Uterus (tissue), 3 donors: ENCODE measurements at regions not wholly inside any gene's neighbourhood (a gene's known extent, or its start where the extent isn't known, plus 50 kb on each side); places are given as distances from the start of the nearest gene placed in this dataset.

ENCODE experiments used
- DNase-seq, 2 donors: peaks; one replicate each; pipeline ENCODE4 v3.0.0-alpha.2; 2019 to 2020
- H3K27ac ChIP-seq, 2 donors: fragments of 200-600 bp; sonication (generic); 1 replicate in 1 of 2; 2 replicates in 1 of 2; pipeline ENCODE4 v1.5.1; 2016 to 2018
- H3K27me3 ChIP-seq, 2 donors: fragments of 200-600 bp; sonication (generic); one replicate each; pipeline ENCODE4 v1.5.1; 2018 to 2019; ENCODE audit warnings: control low read depth in 1 of 2
- H3K36me3 ChIP-seq, 2 donors: fragments of 200-600 bp; sonication (generic); one replicate each; pipeline ENCODE4 v1.5.1; 2019; ENCODE audit warnings: control low read depth in 1 of 2
- H3K4me1 ChIP-seq, 2 donors: fragments of 200-600 bp; sonication (generic); one replicate each; pipeline ENCODE4 v1.5.1; 2018 to 2019; ENCODE audit warnings: control low read depth in 1 of 2
- H3K4me3 ChIP-seq, 2 donors: fragments of 200-600 bp; sonication (generic); 1 replicate in 1 of 2; 2 replicates in 1 of 2; pipeline ENCODE4 v1.5.1; 2018 to 2019; ENCODE audit warnings: mild to moderate bottlenecking in 1 of 2
- H3K9me3 ChIP-seq, 2 donors: fragments of 200-600 bp; sonication (generic); one replicate each; pipeline ENCODE4 v1.5.1; 2019; ENCODE audit warnings: control low read depth in 1 of 2
- CTCF ChIP-seq, 4 experiments: fragments of 200-600 bp in 2 of 4; fragments of 450-650 bp in 2 of 4; sonication (generic) in 2 of 4; IDR thresholded peaks; one replicate each; pipeline ENCODE4 v1.5.1; 2016 to 2019; ENCODE audit warnings: antibody characterized with exemption in 4 of 4, mild to moderate bottlenecking in 2 of 4, moderate library complexity in 1 of 4
- POLR2A ChIP-seq, 2 donors: fragments of 450-650 bp; IDR thresholded peaks; one replicate each; pipeline ENCODE4 v1.6.1; 2016; ENCODE audit warnings: antibody characterized with exemption in 2 of 2, mild to moderate bottlenecking in 1 of 2, moderate library complexity in 1 of 2
- intact Hi-C: fragments of 100-400 bp; cut with DNase I; formaldehyde crosslinking; loops from one replicate; pipeline ENCODE4 v1.15.1; 2023; ENCODE audit warnings: low total_unique reads
- donor health status: DM: yes; HTN: yes; CAD: no.

- TF ChIP-seq POLR2A (IDR thresholded peaks at IDR 0.05) (no peak), CTCF (IDR thresholded peaks at IDR 0.05) (no peak)
- no peaks in the 10 kb centered on the region for H3K36me3 ChIP-seq
- H3K4me3 ChIP-seq: no peak overlapping the region
- H3K4me1 ChIP-seq: no peaks in the 10 kb centered on the region
- no peak overlapping the region for H3K27ac ChIP-seq
- no peaks in the 10 kb centered on the region for H3K9me3 ChIP-seq
- no peak for DNase-seq
- intact Hi-C loops: no loop called here
- no peaks in the 10 kb centered on the region for H3K27me3 ChIP-seq
Observed at GRCh38 chr1:191240925-191241324, 763.3 kb upstream of the BRINP3 start.

GRCh38 chr1:191255354-191256054 lies 777.8 kb upstream of the BRINP3 start:
- H3K4me1 ChIP-seq: no peaks in the 10 kb centered on the region
- no peaks in the 10 kb centered on the region for H3K36me3 ChIP-seq
- intact Hi-C loops: no loop called here
- TF ChIP-seq POLR2A (IDR thresholded peaks at IDR 0.05) (no peak), CTCF (IDR thresholded peaks at IDR 0.05) (no peak)
- no peak overlapping the region for H3K4me3 ChIP-seq
- no peaks in the 10 kb centered on the region for H3K27me3 ChIP-seq
- H3K27ac ChIP-seq: no peak overlapping the region
- no peaks in the 10 kb centered on the region for H3K9me3 ChIP-seq
- DNase-seq: no peak

- no peaks in the 10 kb centered on the region for H3K27me3 ChIP-seq
- H3K27ac ChIP-seq: no peak overlapping the region
- no peaks in the 10 kb centered on the region for H3K36me3 ChIP-seq
- intact Hi-C loops: no loop called here
- H3K9me3 ChIP-seq: no peaks in the 10 kb centered on the region
- TF ChIP-seq POLR2A (IDR thresholded peaks at IDR 0.05) (no peak), CTCF (IDR thresholded peaks at IDR 0.05) (no peak)
- no peak overlapping the region for H3K4me3 ChIP-seq
- DNase-seq: no peak
- H3K4me1 ChIP-seq: no peaks in the 10 kb centered on the region
Observed at GRCh38 chr1:191256917-191257316, 779.3 kb upstream of the BRINP3 start.

- intact Hi-C loops: no loop called here
- no peak for DNase-seq
- Histone ChIP-seq H3K27ac (no peak overlapping the region), H3K4me3 (no peak overlapping the region), H3K36me3 (no peaks in the 10 kb centered on the region), H3K4me1 (no peaks in the 10 kb centered on the region), H3K27me3 (no peaks in the 10 kb centered on the region), H3K9me3 (no peaks in the 10 kb centered on the region)
- no peak for TF ChIP-seq CTCF (IDR thresholded peaks at IDR 0.05)
- TF ChIP-seq POLR2A (IDR thresholded peaks at IDR 0.05): no peak
Observed at GRCh38 chr1:191260056-191260455, 782.4 kb upstream of the BRINP3 start.

GRCh38 chr1:191261111-191261510 lies 783.4 kb upstream of the BRINP3 start:
- no peaks in the 10 kb centered on the region for H3K9me3 ChIP-seq
- intact Hi-C loops: no loop called here

More at GRCh38 chr1:191261111-191261510, 783.4 kb upstream of the BRINP3 start:
- Histone ChIP-seq H3K27me3 (no peaks in the 10 kb centered on the region), H3K4me1 (no peaks in the 10 kb centered on the region), H3K27ac (no peak overlapping the region), H3K36me3 (no peaks in the 10 kb centered on the region), H3K4me3 (no peak overlapping the region)
- no peak for DNase-seq
- TF ChIP-seq CTCF (IDR thresholded peaks at IDR 0.05): no peak
- TF ChIP-seq POLR2A (IDR thresholded peaks at IDR 0.05): no peak
